OCI-LY7 (cell line): ENCODE measurements at regions not wholly inside any gene's neighbourhood (a gene's known extent, or its start where the extent isn't known, plus 50 kb on each side); places are given as distances from the start of the nearest gene placed in this dataset.

Experiments used
- BruUV-seq: library from RNA; stranded (reverse); fragments of 400-500 nt; replicated peaks from 2 replicates; lab custom pipeline; 2021; lab: Mats Ljungman, UMichigan
- CTCF ChIA-PET: fragments of 300-600 bp; sonication (Branson Sonifier 250); formaldehyde crosslinking; loops from one replicate; lab custom pipeline; 2022; ENCODE audit warnings: antibody characterized with exemption; ENCODE audit not compliant: unreplicated experiment; lab: Charles Lee
- POLR2A ChIA-PET: fragments of 300-600 bp; sonication (Branson Sonifier 250); formaldehyde crosslinking; loops from one replicate; lab custom pipeline; 2022; ENCODE audit warnings: antibody characterized with exemption; lab: Charles Lee
- DNase-seq: peaks from one replicate; pipeline ENCODE4 v3.0.0-alpha.2; 2015; ENCODE audit warnings: low spot score
- H2AFZ ChIP-seq: fragments of 200-600 bp; sonication (generic), shearing (Covaris generic); 2 replicates; pipeline ENCODE4 v1.6.1; 2014; ENCODE audit warnings: mild to moderate bottlenecking, antibody characterized with exemption, low read length, moderate library complexity
- H3K27ac ChIP-seq: fragments of 200-600 bp; sonication (generic); 2 replicates; pipeline ENCODE4 v1.5.1; 2014; ENCODE audit warnings: mixed run types, low read depth, mild to moderate bottlenecking, moderate library complexity, low read length, inconsistent platforms; ENCODE audit not compliant: poor library complexity, severe bottlenecking
- H3K36me3 ChIP-seq: fragments of 200-600 bp; sonication (generic); 2 replicates; pipeline ENCODE4 v1.6.1; 2014; ENCODE audit warnings: mild to moderate bottlenecking, antibody characterized with exemption, low read length, moderate library complexity, mixed read lengths; ENCODE audit not compliant: insufficient read depth
- H3K4me1 ChIP-seq: fragments of 200-600 bp; sonication (generic); 2 replicates; pipeline ENCODE4 v1.5.1; 2014; ENCODE audit warnings: mild to moderate bottlenecking, low read length; ENCODE audit not compliant: insufficient read depth, poor library complexity, severe bottlenecking
- H3K4me2 ChIP-seq: fragments of 200-600 bp; sonication (generic); 2 replicates; pipeline ENCODE4 v1.6.1; 2014; ENCODE audit warnings: mild to moderate bottlenecking, low read length
- H3K4me3 ChIP-seq: fragments of 200-600 bp; sonication (generic); 2 replicates; pipeline ENCODE4 v1.5.1; 2014; ENCODE audit warnings: mild to moderate bottlenecking, low read depth, low read length; ENCODE audit not compliant: poor library complexity, severe bottlenecking
- H3K79me2 ChIP-seq: fragments of 200-600 bp; sonication (generic); 2 replicates; pipeline ENCODE4 v1.6.1; 2016; ENCODE audit warnings: low read depth, mild to moderate bottlenecking, low read length, moderate library complexity, mixed read lengths; ENCODE audit not compliant: insufficient read depth
- H3K9me2 ChIP-seq: fragments of 200-600 bp; sonication (generic); 2 replicates; pipeline ENCODE4 v1.6.1; 2016; ENCODE audit warnings: mild to moderate bottlenecking, low read length, mixed read lengths; ENCODE audit not compliant: insufficient read depth
- H3K9me3 ChIP-seq: fragments of 200-600 bp; sonication (generic); 2 replicates; pipeline ENCODE4 v1.6.1; 2014; ENCODE audit warnings: mild to moderate bottlenecking, mixed run types, low read length, mixed read lengths
- H4K20me1 ChIP-seq: fragments of 200-600 bp; sonication (generic); 2 replicates; pipeline ENCODE4 v1.6.1; 2014; ENCODE audit warnings: mild to moderate bottlenecking, antibody characterized with exemption, low read length, moderate library complexity, mixed read lengths; ENCODE audit not compliant: insufficient read depth
- CTCF ChIP-seq: fragments of 200-600 bp; sonication (generic); conservative IDR thresholded peaks from 2 replicates; pipeline ENCODE4 v1.5.1; 2014; ENCODE audit warnings: mild to moderate bottlenecking, antibody characterized with exemption, low read length, moderate library complexity, mixed read lengths
- EZH2phosphoT487 ChIP-seq: fragments of 200-600 bp; sonication (generic); IDR thresholded peaks from 2 replicates; pipeline ENCODE4 v1.6.1; 2018; ENCODE audit warnings: low read depth, borderline replicate concordance, mild to moderate bottlenecking, mixed run types, antibody characterized with exemption, low read length, moderate library complexity, mixed read lengths
- intact Hi-C: fragments of 100-400 bp; cut with micrococcal nuclease; formaldehyde crosslinking; loops from one replicate; pipeline ENCODE4 v1.10.0; 2022; ENCODE audit not compliant: unreplicated experiment

GRCh38 chr5:53733853-53734252 is 173.4 kb downstream of the NDUFS4 start:
- ChIA-PET CTCF (no interaction called here), POLR2A (interaction anchor here (0.5 to 1.0 kb wide), 2 partner anchors 11 to 19 kb away, joined by 3 read pairs; no protein-coding TSS in a partner anchor)
- H3K9me3 ChIP-seq, result no peaks in the 10 kb centered on the region

GRCh38 chr5:53738105-53738504 is 177.7 kb downstream of the NDUFS4 start:
- intact Hi-C loops, result no loop called here
- no peaks in the 10 kb centered on the region for H4K20me1 ChIP-seq
- no peak overlapping the region for H3K27ac ChIP-seq
- DNase-seq, result no peak
- H3K36me3 ChIP-seq, result no peaks in the 10 kb centered on the region
- no peaks in the 10 kb centered on the region for H3K79me2 ChIP-seq
- no peaks in the 10 kb centered on the region for H3K9me2 ChIP-seq
- ChIA-PET CTCF (no interaction called here), POLR2A (no interaction called here)
- H3K4me1 ChIP-seq, result no peaks in the 10 kb centered on the region
- TF ChIP-seq CTCF (no peak), EZH2phosphoT487 (no peak)
- no peak overlapping the region for H3K4me2 ChIP-seq
- H3K4me3 ChIP-seq, result no peak overlapping the region
- BruUV-seq, result no TSS peak
- no peak overlapping the region for H2AFZ ChIP-seq
- H3K9me3 ChIP-seq, result no peaks in the 10 kb centered on the region

More at GRCh38 chr5:53733853-53734252, 173.4 kb downstream of the NDUFS4 start:
- Histone ChIP-seq H3K4me2 (no peak overlapping the region), H2AFZ (no peak overlapping the region), H3K9me2 (no peaks in the 10 kb centered on the region), H4K20me1 (no peaks in the 10 kb centered on the region), H3K4me1 (peaks cover 7% of the 10 kb centered on the region), H3K36me3 (no peaks in the 10 kb centered on the region), H3K27ac (no peak overlapping the region), H3K79me2 (no peaks in the 10 kb centered on the region), H3K4me3 (no peak overlapping the region)
- BruUV-seq, result no TSS peak
- DNase-seq, result no peak
- TF ChIP-seq EZH2phosphoT487 (no peak), CTCF (no peak)
- intact Hi-C loops, result no loop called here

GRCh38 chr5:53739111-53739510 is 178.7 kb downstream of the NDUFS4 start:
- CTCF ChIA-PET, result no interaction called here

More at GRCh38 chr5:53739111-53739510, 178.7 kb downstream of the NDUFS4 start:
- intact Hi-C loops, result no loop called here
- no peaks in the 10 kb centered on the region for H4K20me1 ChIP-seq
- H3K9me2 ChIP-seq, result no peaks in the 10 kb centered on the region
- H3K4me2 ChIP-seq, result no peak overlapping the region
- DNase-seq, result no peak
- no peaks in the 10 kb centered on the region for H3K79me2 ChIP-seq
- H3K36me3 ChIP-seq, result no peaks in the 10 kb centered on the region
- TF ChIP-seq CTCF, result no peak
- BruUV-seq, result no TSS peak
- no peak overlapping the region for H3K4me3 ChIP-seq
- POLR2A ChIA-PET, result no interaction called here
- H3K27ac ChIP-seq, result no peak overlapping the region
- H3K4me1 ChIP-seq, result no peaks in the 10 kb centered on the region
- no peaks in the 10 kb centered on the region for H3K9me3 ChIP-seq
- no peak overlapping the region for H2AFZ ChIP-seq
